ENCODE measurements at regions not wholly inside any gene's neighbourhood (a gene's known extent, or its start where the extent isn't known, plus 50 kb on each side); places are given as distances from the start of the nearest gene placed in this dataset.

DNA sequence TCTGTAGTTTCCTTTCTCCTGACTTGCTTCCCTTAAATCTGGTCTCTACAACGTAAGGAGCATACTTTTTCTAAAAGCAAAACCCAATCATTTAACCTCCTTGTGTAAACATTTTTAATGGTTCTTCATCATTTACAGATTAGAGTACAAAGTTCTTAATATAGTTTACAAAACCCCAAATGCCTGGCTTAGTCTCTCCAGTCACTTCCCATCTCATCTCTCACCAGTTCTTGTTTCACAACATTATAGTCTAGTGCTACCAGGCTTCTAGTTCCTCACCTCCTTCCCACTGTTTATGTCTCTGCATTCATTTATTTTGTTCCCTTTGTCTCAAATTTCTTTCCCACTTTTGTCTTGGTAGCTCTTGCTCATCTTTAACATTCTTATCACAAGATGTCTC is 168.4 kb downstream of the FASLG start:
- Histone ChIP-seq H3K4me1 (no peaks in the 10 kb centered on the region), H3K4me3 (no peak overlapping the region), H3K36me3 (no peaks in the 10 kb centered on the region), H3K27me3 (no peaks in the 10 kb centered on the region), H3K27ac (peak overlapping the region in 1 of 2 donors; percentile 74), H3K9me3 (no peaks in the 10 kb centered on the region)
- intact Hi-C loops (cut with DNase I; ENCODE audit: low total_unique reads) = loop anchor here (5.0 kb wide), 1 partner anchor 655 kb away; no protein-coding TSS in a partner anchor
- TF ChIP-seq POLR2A (IDR thresholded peaks at IDR 0.05) (no peak), POLR2AphosphoS5 (IDR thresholded peaks at IDR 0.05) (no peak), CTCF (IDR thresholded peaks at IDR 0.05) (no peak)
- no peak for DNase-seq (ENCODE audit: low spot score in 2 of 2)

GRCh38 chr1:172827841-172828240 is 168.9 kb downstream of the FASLG start:
- intact Hi-C loops (cut with DNase I; ENCODE audit: low total_unique reads) = loop anchor here (5.0 kb wide), 1 partner anchor 654 kb away; no protein-coding TSS in a partner anchor

DNA sequence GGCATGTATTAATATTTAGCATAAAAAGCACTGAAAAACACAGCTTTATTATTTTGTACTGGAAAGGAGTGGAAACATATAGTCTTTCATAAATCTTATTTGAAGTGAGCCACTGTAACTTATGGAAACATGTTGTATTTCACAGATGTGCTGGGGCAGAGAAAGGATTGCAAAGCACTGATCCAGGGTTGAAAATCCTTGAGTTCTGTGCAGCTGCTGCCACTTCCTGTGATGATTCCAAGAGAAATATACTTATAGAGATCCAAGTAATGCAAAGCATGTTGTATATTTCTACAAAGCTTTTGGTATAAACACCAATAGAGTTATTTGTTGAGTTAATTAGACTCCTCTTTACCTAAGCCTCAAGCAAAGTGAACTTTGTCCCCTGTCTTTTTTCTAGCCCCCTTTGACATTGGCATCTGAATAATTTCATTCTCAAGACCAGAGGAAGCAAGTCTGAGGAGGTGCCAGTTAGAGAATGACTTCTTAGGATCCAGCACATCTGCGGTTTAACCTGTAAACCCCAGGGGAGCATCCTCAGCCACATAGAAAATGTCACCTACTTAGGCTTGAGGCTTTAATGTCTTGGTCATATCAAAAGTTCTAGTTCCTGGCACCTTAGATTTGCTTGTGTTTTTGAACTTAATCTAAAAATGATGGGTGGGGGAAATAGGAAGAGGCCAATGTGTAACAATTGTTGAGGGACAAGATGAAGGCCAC is 173.3 kb downstream of the FASLG start:
- Histone ChIP-seq H3K4me1 (no peaks in the 10 kb centered on the region), H3K27ac (no peak overlapping the region), H3K27me3 (no peaks in the 10 kb centered on the region), H3K4me3 (no peak overlapping the region), H3K9me3 (no peaks in the 10 kb centered on the region), H3K36me3 (no peaks in the 10 kb centered on the region)
- intact Hi-C loops (cut with DNase I; ENCODE audit: low total_unique reads) = no loop called here
- TF ChIP-seq CTCF (IDR thresholded peaks at IDR 0.05) (no peak), POLR2AphosphoS5 (IDR thresholded peaks at IDR 0.05) (no peak), POLR2A (IDR thresholded peaks at IDR 0.05) (no peak)
- DNase-seq (ENCODE audit: low spot score in 2 of 2) = no peak

More at GRCh38 chr1:172827841-172828240, 168.9 kb downstream of the FASLG start:
- Histone ChIP-seq H3K27me3 (no peaks in the 10 kb centered on the region), H3K9me3 (no peaks in the 10 kb centered on the region), H3K4me3 (no peak overlapping the region), H3K4me1 (no peaks in the 10 kb centered on the region), H3K36me3 (no peaks in the 10 kb centered on the region), H3K27ac (no peak overlapping the region)
- no peak for DNase-seq (ENCODE audit: low spot score in 2 of 2)
- TF ChIP-seq CTCF (IDR thresholded peaks at IDR 0.05) = no peak
- no peak for TF ChIP-seq POLR2AphosphoS5 (IDR thresholded peaks at IDR 0.05)
- TF ChIP-seq POLR2A (IDR thresholded peaks at IDR 0.05) = no peak

GRCh38 chr1:172833954-172834353 is 175.1 kb downstream of the FASLG start:
- Histone ChIP-seq H3K4me1 (no peaks in the 10 kb centered on the region), H3K4me3 (no peak overlapping the region), H3K27me3 (no peaks in the 10 kb centered on the region), H3K36me3 (no peaks in the 10 kb centered on the region), H3K9me3 (no peaks in the 10 kb centered on the region), H3K27ac (no peak overlapping the region)
- TF ChIP-seq POLR2AphosphoS5 (IDR thresholded peaks at IDR 0.05) (no peak), POLR2A (IDR thresholded peaks at IDR 0.05) (no peak), CTCF (IDR thresholded peaks at IDR 0.05) (no peak)
- intact Hi-C loops (cut with DNase I; ENCODE audit: low total_unique reads) = no loop called here
- no peak for DNase-seq (ENCODE audit: low spot score in 2 of 2)

- Histone ChIP-seq H3K36me3 (no peaks in the 10 kb centered on the region), H3K4me3 (no peak overlapping the region), H3K27ac (no peak overlapping the region), H3K27me3 (no peaks in the 10 kb centered on the region), H3K4me1 (no peaks in the 10 kb centered on the region), H3K9me3 (no peaks in the 10 kb centered on the region)
- no peak for DNase-seq (ENCODE audit: low spot score in 2 of 2)
- intact Hi-C loops (cut with DNase I; ENCODE audit: low total_unique reads) = no loop called here
- TF ChIP-seq CTCF (IDR thresholded peaks at IDR 0.05) (no peak), POLR2A (IDR thresholded peaks at IDR 0.05) (no peak), POLR2AphosphoS5 (IDR thresholded peaks at IDR 0.05) (no peak)
Observed at GRCh38 chr1:172834609-172835008, 175.7 kb downstream of the FASLG start.

All from breast epithelium (tissue), 4 donors.